HG03571 (cell line): ENCODE measurements at regions not wholly inside any gene's neighbourhood (a gene's known extent, or its start where the extent isn't known, plus 50 kb on each side); places are given as distances from the start of the nearest gene placed in this dataset.

Experiments used
- ATAC-seq: cut with Tn5 transposase; IDR thresholded peaks from one replicate; pipeline ENCODE4 v1.9.1; 2021; ENCODE audit not compliant: unreplicated experiment

DNA sequence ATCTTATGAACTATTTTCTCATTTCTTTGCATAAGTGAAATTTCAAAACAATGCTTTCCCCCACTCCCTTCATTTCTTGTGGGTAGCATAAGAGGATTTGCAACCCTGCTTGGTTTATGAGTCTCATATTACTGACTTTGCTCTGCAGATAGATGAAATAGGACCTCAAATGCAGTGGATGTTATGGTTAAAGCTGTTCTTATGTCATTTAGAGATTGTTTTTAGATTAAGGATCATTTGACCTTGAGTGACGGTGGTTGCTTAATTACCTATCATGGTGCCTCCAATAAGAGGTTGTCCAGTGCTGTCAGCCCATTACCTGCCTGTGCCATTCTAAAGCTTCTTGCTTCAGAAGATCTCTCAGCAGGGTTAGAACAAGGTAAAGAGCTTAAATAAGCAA is 351.4 kb upstream of the ATP2B1 start:
- no peak for ATAC-seq

DNA sequence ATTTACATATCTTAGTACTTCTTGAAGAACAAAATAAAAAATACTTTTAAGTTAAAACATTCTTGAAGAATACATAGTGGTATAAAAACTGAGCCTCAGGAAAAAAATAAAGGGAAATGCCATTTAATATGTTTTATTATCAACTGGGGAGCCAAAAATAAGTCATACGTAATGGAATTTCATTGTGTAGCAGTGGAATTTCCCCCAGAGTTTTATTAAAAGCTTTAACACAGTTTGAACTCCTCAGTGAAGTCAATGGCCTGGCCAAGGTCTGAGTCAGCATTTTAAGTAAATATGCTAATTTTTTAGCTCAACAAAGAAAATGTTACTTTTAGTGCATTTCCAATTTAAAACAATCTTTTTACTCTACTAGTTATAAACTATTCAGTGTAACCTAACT is 350.1 kb upstream of the ATP2B1 start:
- ATAC-seq, result no peak

DNA sequence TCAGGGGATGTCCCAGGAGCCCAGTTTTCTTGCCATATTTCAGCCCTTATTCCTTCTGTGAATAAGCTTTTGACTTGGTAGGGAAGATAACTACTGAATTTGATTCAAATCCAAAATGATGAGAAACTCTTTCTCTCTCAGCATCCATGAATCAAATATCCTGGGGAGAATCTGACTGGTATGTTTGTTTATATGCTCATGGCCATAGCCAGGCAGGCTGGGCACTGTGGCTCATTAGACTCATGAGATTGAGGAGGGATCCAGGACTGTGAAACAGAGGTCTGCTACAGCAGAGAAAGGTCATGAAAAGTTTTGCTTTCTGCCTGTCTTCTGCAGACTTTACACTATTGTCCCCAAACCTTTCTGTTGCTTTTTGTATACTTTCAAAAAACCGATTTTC is 346.4 kb upstream of the ATP2B1 start:
- no peak for ATAC-seq

DNA sequence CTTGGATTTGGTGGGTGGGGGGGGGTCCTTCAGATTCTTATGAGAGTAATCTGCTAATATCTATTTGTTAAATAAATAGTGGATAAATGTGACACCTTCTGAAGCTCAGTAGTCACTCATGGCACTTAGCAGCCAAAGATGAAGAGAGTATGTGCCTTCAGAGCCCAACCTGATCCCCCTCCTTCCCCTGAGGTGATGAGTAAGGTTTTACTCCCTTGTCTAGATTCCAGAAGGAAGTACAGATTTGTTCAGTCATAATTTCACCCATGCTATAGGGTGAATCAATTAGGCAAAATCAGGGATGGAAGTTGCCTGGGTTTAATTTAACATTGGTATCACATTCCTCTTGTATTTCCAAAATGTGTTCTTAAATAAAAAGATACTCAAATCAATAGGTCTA is 340.3 kb upstream of the ATP2B1 start:
- no peak for ATAC-seq

DNA sequence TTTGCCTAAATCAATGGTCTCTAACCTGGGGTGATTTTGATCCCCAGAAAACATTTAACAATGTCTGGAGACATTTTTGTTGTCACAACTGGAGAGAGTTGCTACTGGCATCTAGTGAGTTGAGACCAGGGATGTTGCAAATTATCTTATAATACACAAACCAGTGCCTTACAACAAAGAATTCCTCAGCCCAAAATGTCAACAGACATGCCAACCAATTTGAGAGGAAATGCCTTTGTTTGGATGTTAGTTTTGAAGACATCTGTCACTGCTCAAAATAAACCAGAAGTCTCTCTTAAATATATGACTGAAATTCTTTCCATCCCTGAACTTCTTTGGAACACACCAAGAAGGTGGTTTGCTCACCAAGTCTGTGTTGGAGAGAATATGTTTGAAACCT is 336.9 kb upstream of the ATP2B1 start:
- no peak for ATAC-seq

DNA sequence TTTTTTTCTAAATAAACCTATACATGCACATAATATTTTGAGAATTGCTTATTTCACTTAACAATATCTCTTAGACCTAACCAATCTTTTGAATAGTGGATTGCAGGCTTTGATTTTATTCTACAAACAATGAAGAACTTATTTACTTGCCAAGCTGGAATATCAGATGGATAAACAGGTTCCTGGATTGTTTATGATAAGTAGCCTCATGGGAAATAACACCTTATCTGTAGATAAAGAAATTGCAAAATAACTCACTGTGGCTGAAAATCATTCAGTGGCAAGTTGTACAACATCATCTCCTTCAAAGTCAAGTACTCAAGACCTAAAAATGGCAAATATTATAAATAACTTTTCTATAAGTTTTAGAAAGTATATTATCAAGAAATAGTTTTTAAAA is 335.4 kb upstream of the ATP2B1 start:
- no peak for ATAC-seq

DNA sequence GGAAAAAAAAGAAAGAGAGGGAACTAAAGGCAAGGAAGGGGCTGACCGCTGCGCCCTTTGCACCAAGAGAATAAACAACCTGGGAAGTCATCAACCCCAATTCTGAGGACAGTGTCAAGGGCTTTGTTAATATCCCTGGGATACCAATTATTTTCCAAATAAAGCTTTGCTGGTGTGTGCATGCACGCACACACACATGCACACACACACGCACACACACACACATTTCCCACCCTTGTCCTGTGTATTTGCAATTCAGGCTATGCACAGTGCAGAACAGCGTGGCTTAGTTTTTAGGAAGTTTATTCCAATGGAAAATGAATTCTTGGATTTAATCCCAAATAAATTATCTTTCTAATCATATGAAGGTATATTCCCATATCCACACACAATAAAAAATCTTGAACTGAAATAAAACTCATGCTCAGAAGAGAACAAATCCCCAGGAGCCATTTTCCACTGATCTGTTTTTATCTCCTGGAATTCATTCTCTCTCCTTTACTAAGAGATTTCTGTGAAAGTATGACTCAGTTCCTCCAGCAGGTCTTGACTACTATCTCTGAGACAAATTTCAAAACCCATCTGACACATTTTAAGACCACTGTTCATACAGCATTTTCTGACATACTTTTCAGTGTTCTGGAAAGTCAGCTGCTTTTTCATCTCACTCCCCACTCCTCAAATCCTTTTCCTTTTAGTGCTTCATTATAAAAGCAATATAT is 334.4 kb upstream of the ATP2B1 start:
- ATAC-seq, result no peak

DNA sequence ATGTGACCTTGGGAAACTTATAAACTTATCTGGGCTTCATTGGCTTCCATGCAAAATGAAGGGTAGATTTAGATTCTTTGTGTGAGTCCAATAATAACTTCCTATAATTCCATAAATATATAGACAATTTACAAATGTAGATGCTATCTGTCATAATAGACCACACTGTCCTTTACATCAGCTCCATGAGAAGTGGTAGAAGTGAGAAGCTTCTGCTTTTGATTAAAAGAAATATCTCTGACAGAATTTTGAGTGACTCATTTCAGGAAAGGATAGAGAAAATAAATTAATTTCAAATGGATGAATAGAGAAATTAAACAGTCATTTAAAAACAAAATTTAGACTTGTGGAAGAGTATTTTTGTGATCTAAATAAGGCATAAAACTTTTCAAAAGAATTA is 329.7 kb upstream of the ATP2B1 start:
- no peak for ATAC-seq

DNA sequence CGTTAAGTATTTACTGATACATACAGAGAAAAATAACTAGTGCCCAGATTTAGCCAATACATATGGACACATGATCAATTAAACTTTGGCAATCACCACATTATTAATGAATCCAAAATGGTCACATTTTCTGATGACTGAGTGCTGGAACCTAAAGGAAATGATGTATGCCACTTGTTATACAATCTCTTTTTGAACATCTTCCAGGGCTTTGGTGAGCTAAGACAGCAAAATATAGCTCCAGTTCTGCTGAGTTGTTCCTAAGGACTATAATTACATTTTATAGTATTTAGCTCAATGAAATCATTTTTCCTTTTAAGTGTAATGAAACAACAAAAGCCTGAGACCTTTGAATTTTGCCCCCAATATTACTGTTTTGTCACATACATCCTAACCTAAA is 329.1 kb upstream of the ATP2B1 start:
- ATAC-seq, result no peak

DNA sequence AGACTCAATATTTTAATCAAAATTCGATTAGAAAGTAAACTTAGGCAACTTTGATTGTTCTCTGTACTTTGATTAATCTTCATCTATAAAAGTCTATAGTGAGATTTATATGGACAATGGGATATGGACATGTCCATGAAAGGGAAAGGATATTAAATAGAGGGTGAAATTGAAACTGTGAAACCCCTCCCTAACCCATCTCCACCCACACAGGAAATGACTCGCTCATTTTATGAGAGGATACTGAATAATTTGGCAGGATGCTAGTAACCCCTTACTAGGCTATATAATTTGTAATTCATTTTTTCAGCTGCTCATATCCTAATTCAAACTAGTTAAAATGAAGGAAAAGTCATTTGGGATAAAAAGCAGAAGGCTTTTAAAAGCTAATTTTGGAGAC is 328.0 kb upstream of the ATP2B1 start:
- ATAC-seq, result no peak

DNA sequence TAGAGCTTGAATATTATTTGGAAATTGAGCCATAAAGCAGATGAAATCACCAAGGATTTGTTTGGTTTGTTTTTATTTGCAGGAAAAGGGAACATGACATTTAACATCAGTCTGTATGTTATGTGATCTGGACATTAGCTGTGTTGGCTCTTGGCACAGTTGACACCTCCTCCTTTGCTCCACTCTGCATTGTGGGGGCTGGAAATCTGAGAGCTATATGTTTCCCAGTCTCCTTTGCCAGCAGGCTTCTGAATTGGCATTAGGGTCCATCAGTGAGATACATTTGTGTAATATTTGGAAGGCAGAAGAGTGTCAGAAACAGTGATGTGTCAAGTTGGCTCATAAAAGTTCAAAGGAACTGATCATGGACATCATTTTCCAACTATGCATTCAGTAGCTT is 322.1 kb upstream of the ATP2B1 start:
- ATAC-seq, result no peak

DNA sequence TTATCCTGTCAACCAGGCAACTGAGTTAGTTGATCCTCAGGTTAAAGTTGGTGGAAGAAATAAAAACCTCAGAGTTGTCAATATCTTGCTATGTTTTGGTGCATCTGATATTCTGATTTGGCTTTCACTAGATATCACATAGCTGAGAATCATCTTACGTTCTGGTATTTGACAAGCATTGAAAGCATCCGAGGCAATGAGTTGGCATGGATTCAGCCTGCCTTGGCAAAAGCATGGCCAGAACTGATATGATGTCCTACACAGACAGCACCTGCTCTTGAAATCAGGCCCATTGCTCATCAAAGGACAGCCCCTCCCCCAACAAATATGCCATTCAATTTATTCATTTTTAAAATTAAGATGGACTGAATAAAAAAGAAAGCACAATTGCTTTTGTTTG is 320.7 kb upstream of the ATP2B1 start:
- ATAC-seq, result no peak

DNA sequence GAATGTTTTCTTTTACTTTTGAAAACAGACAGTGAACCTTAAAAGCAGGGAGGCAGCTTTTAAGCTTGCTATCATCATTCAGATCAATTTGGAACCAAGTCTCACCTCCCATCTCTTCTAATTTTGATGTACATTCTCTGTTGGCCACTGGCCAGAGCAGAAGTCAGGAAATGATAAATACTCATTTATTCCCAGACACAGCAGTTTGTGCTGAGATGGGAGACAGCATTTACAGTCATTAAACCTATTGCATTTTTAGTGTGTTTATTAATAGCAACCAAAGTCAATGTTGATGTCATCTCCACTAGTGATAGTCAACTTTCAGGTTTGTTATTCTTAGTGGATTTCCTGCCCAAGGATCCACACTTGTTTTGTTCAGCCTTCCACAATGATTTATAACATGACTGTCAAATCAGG is 320.0 kb upstream of the ATP2B1 start:
- ATAC-seq, result no peak

DNA sequence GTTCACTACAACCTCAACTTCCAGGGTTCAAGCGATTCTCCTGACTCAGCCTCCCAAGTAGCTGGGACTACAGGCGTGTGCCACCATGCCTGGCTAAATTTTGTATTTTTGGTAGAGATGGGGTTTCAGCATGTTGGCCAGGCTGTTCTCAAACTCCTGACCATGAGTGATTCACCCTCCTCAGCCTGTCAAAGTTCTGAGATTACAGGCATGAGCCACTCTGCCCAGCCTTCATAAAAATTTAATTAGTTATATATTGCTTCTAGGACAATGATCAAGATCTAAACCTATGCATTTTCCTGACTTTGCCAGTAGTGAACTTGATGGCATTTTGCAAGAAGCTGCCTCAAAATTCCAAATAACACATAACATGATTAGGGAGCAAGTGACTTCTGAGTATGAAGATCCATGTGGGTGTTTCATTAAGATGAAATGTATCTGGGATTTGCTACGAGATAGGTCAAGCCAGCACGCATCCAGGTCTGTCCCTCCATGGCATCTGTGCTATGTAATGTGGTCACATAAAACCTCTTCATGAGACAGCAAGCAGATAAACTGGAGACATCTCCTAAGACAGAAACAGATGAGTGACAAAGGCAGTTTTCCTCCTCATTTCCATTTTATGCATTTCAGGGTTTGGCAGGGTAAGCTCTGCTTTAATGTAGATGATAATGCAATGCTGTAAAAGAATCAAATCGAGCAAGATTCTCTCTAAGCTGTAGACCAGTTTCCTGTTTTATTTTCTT is 319.4 kb upstream of the ATP2B1 start:
- ATAC-seq, result no peak

DNA sequence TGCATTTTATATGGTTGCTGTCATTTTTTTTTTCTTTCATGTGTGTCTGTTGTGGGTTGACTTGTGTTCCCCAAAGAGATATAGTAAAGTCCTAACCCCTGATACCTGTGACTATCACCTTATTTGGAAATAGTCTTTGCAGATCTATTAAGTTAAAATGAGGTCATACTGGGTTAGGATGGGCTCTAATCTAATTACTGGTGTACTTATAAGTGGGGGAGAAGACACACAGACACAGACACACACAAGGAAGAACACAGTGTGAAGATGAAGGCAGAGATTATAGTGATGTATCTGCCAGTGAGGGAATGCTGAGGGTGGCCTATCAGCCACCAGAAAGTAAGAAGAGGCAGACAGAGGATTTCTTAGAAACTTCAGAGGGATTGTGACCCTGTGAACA is 318.4 kb upstream of the ATP2B1 start:
- ATAC-seq, result no peak

DNA sequence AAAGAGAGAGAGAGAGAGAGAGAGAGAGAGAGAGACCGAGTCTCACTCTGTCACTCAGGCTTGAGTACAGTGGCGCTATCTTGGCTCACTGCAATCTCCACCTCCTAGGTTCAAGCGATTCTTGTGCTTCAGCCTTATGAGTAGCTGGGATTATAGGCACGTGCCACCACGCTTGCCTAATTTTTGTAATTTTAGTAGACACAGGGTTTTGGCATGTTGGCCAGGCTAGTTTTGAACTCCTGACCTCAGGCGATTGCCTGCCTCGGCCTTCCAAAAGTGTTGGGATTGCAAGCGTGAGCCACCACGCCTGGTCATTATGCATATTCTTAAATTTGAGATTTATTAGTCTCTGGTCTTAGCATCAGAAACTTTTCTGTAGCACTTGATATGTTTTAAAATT is 317.9 kb upstream of the ATP2B1 start:
- ATAC-seq, result no peak

DNA sequence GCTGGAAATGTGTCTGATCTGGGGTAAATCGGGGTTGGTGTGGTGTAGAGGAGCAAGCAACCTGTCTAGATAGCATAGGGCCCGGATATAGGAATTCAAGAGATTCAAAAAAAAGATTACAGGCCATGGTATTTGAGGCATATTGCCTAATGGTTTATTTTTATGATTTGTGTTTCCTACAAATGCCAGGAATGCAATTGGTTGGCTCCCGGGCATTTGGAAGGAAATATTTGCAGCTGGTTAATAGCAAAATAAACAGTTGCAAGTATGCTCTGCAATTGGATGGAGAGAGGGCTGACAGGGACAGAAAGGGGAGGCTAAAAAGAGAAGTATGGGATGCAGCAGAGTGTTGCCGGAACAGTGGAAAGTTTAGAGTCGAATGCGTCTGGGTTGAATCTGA is 315.6 kb upstream of the ATP2B1 start:
- ATAC-seq, result no peak

DNA sequence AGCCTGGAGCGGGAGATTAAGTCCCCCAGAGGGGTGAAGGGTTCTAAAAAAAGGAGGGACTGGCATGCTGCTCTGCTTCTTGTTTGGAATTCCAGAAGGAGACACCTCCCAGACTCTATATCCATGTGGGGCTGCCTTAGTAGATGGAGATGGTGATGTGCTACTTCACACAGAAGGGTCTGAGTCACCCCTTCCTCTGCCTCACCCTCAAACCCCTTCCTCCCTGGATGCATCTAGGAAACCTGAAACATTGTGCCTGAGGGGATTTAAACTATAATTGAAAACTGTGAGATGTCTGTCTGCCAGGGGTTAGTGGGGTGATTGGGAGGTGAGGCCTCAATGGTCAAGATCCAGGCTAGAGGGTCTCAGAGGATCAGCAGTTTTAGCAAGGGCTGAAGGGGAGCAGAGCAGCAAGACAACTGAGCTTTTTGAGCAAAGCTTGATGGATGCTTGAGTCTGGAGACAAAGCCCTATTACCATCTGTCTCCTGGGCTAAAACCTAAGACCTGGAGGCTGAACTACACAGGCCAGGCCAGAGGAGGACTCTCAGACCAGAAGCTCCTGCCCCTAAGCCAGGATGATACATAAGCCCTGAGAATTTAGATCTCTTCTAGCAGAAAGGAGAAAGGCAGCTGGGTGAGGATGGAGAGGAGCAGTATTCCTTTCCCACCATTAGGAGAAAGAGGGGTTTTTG is 314.7 kb upstream of the ATP2B1 start:
- ATAC-seq, result no peak

DNA sequence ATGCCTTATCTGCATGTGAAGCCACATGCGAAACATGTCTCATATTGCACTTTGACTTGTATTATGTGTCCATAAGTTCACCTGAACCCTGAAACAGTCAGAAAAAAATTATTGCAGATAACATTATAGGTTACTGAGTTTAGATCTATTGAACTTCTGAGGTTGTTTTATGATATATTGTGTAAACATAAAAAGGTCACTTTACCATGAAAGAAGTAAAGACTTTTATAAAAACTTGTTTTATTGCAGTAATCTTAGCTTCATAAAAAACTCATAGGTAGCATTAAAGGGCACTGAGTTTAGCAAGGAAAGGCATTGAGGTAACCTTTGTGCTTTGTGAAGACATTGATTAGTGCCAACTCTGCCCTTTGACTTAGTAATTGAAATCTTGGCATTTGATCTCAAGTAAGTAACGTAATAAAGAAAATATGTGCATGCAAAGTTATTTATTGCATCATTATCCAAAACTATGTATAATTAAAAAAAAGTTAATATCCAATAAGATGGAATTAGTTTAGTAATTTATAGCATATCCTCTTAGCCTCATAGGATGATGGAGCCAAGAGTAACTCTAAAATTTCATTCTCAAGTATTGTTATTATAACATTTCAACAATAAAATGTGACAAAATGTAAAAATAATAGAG is 313.3 kb upstream of the ATP2B1 start:
- ATAC-seq, result no peak

DNA sequence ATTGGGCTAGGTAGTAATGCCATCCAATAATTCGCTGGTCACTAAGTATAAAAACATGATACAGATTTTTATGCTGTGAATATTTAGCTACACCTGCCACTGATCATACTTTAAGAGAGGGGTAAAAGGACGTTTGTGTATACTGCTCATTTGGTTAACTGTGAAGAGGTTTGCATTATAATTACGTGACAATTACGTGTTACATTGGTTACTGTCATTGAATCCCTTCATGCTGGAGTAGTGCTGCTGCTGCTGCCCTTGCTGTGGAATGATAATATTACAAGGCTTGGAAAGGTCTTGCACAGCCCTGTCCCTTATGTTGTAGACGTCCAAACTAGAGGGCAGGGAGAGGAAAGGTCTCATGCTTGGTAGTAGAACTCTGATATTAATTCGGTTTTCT is 312.2 kb upstream of the ATP2B1 start:
- no peak for ATAC-seq

DNA sequence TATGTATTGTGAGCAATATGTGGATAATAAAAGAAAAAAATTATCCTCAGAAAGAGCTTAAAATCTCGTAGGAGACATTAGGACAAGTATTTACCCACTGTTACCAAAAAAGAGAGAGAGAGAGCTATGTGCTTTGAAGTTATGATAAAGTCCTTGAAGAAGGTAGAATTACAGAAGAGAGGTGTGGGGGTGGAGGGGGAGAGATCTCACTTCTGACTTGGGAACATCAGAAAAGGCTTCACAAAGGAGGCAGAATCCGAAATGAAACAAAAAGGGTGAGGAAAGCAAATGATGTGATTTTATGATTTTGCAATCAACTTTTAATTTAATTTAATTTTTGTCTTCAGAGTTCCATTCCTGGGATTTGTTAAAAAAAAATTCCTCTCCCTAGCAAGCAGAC is 311.8 kb upstream of the ATP2B1 start:
- no peak for ATAC-seq

DNA sequence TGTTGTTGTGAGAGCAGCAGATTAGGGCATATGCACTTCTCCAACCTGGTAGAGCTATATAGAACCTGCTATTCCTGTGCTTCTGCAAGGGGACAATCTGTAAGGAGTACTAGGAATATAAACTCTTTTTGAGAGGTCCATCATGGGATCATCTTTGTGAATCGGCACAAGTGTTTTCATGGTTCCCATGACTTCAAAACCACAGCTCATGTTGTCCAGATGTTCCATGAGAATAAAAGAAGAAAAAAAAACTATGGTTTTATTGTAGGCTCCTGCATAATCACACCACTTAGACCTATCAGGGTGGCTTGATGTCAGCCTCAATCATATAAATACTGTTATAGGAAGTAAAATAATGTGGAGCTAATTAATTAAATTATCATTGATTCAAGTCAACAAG is 311.4 kb upstream of the ATP2B1 start:
- no peak for ATAC-seq
